DMS53 (cell line): ENCODE measurements at regions not wholly inside any gene's neighbourhood (a gene's known extent, or its start where the extent isn't known, plus 50 kb on each side); places are given as distances from the start of the nearest gene placed in this dataset.

Source experiments
- DNase-seq: peaks from one replicate; lab custom pipeline; 2025; lab: John Stamatoyannopoulos, UW

GRCh38 chr6:91383207-91383606, 796.3 kb upstream of the MAP3K7 start:
- DNase-seq, result no peak

- DNase-seq, result no peak
Measured at GRCh38 chr6:91376686-91377085, 789.8 kb upstream of the MAP3K7 start.

GRCh38 chr6:91366781-91367180, 779.9 kb upstream of the MAP3K7 start:
- DNase-seq, result no peak

GRCh38 chr6:91358986-91359385, 772.1 kb upstream of the MAP3K7 start:
- DNase-seq, result peak; percentile 5

- peak; percentile 10 for DNase-seq
Measured at GRCh38 chr6:91352878-91353277, 766.0 kb upstream of the MAP3K7 start.

- no peak for DNase-seq
Measured at GRCh38 chr6:91352321-91352720, 765.4 kb upstream of the MAP3K7 start.

- DNase-seq, result no peak
Measured at GRCh38 chr6:91350146-91350908, 763.5 kb upstream of the MAP3K7 start.

- no peak for DNase-seq
Measured at GRCh38 chr6:91341473-91341872, 754.6 kb upstream of the MAP3K7 start.

GRCh38 chr6:91340896-91341395, 754.1 kb upstream of the MAP3K7 start:
- DNase-seq, result no peak

- peak; percentile 7 for DNase-seq
Measured at GRCh38 chr6:91337967-91338366, 751.1 kb upstream of the MAP3K7 start.

- no peak for DNase-seq
Measured at GRCh38 chr6:91330896-91331295, 744.0 kb upstream of the MAP3K7 start.

GRCh38 chr6:91328241-91328640, 741.4 kb upstream of the MAP3K7 start:
- DNase-seq, result no peak

GRCh38 chr6:91324711-91325110, 737.8 kb upstream of the MAP3K7 start:
- no peak for DNase-seq

GRCh38 chr6:91317984-91318383, 731.1 kb upstream of the MAP3K7 start:
- DNase-seq, result no peak

- DNase-seq, result no peak
Measured at GRCh38 chr6:91317247-91317835, 730.5 kb upstream of the MAP3K7 start.

- DNase-seq, result no peak
Measured at GRCh38 chr6:91310178-91310577, 723.3 kb upstream of the MAP3K7 start.

- DNase-seq, result no peak
Measured at GRCh38 chr6:91305755-91306154, 718.9 kb upstream of the MAP3K7 start.

GRCh38 chr6:91304521-91304920, 717.6 kb upstream of the MAP3K7 start:
- DNase-seq, result no peak

- DNase-seq, result no peak
Measured at GRCh38 chr6:91303326-91303725, 716.5 kb upstream of the MAP3K7 start.

GRCh38 chr6:91299544-91300491, 712.9 kb upstream of the MAP3K7 start:
- DNase-seq, result peak; percentile 62

- DNase-seq, result no peak
Measured at GRCh38 chr6:91298543-91299145, 711.8 kb upstream of the MAP3K7 start.

- no peak for DNase-seq
Measured at GRCh38 chr6:91293395-91293794, 706.5 kb upstream of the MAP3K7 start.
